GM21529 (cell line): ENCODE measurements at regions not wholly inside any gene's neighbourhood (a gene's known extent, or its start where the extent isn't known, plus 50 kb on each side); places are given as distances from the start of the nearest gene placed in this dataset.

ENCODE experiments used
- ATAC-seq: cut with Tn5 transposase; IDR thresholded peaks from one replicate; pipeline ENCODE4 v1.9.1; 2021; ENCODE audit not compliant: unreplicated experiment

GRCh38 chr1:34270181-34270580, 93.5 kb downstream of the C1orf94 start:
- no peak for ATAC-seq

DNA sequence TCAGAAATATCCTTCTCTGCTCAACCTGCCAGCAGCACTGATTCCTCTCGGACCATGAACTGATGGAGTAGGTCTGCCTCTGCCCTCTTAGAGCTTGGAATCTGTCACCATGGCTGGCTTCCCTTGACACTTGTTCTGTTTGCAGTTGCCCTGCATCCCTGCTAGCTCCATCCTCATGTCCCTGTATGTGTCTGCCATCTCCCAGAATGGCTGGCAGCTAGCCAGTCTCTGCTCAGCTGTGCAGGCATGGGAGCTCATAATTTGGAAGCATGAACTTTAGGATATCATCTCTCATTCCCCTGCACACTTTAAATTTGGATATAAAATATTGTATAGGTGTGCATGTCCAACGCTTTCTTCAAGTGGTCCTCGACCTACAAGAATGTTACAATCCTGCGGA, 95.4 kb downstream of the C1orf94 start:
- ATAC-seq: no peak

DNA sequence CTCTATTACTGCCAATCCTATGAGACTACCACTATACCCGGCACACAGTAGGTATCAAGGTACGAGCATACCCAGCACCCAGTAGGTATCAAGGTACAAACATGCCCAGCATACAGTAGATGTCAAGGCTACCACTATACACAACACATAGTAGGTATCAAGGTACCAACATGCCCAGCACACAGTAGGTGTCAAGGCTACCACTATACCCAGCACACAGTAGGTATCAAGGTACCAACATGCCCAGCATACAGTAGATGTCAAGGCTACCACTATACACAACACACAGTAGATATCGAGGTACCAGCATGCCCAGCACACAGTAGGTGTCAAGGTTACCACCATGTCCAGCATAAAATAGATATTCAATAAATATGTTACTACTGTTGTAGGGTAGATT, 98.4 kb downstream of the C1orf94 start:
- no peak for ATAC-seq

DNA sequence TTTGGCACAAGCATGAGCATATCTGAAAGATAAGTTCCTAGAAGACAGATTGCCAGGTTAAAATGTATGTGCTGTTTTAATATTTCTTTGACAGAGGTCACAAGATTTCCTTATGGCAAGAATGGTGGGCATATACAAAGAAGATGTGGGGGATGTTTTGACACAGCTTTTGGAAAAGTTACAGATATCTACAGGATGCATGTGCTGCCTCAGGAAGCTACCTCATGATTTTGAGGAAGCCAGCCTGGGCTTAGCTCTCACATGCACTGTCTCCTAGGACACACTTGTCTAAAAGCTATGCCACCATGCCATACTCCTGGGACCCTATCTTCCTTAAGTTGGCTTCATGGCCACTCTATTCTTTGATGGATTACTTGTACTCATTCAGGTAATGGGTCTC, 99.9 kb downstream of the C1orf94 start:
- ATAC-seq: no peak

DNA sequence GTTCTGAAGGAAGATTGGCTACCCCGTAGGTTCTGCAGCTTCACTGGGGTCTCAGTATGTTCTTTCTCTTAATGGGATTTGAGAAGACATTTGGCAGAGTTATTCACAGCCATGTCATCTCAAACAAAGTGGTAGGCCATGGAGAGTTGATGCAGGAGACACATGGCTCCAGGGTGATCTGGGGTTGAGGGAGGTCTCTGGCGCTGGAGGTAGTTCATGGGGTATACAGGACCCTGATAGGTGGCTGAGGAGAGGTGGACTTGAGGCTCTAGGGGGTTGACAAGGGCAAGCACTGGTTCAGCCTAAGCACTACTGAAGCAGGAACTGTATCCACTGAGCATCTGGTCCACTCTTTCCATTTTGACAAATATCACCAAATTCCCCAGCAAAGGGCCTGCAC, 100.4 kb downstream of the C1orf94 start:
- ATAC-seq: no peak

DNA sequence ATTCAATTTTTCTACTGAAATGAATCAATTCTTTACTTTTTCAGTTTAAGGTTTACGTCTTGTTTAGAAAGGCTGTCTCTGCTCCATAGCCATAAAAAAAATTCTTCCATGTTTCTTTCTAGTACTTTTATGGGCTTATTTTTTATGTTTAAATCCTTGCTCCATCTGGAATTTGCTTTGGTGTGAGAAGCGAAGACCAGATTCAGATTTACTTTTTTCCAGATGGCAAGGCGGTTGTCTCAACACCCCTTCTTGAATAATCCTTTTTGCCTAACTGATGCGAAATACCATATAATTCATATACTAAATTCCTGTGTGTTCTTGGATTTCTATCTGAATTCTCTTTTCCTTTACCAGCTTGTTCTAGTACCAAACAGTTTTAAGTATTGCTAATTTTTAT, 101.5 kb downstream of the C1orf94 start:
- no peak for ATAC-seq

DNA sequence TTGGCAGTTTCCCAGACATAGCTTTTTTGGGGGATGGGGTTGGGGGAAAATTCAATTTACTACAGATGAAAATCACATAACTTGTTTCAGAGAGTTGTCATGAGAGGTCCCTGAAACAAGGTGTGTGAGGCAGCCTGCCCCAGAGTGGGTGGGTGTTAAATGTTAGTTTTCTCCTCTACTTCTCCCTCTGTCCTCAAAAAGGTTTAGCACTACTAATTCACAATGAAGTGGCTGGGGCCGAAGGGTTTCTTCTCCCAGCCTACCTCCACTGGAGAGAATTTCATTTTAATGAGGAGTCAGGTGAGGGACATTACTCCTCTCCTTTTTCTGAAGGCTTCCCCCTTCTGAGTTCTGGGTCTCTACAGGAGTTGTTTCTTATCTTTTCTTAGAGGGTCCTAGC, 103.3 kb downstream of the C1orf94 start:
- no peak for ATAC-seq

DNA sequence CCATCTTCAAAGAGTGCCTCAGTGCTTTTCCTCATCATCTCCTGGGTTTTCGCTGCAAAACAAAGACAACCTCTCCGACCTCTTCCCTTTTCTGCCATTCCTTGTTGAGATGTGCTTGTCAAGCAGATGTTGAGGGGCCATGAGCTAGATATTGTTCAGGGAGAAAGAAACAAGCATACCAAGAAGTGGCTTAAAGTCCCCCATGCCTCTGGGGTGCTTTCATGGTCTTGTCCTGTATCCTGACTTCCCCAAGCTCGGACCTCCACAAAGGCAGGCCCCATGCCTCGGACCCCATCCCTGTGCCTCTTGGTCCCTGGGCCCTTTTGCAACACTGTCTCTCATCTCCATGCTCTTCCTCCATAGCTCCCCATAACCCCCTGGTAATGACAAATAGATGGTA, 103.8 kb downstream of the C1orf94 start:
- no peak for ATAC-seq

DNA sequence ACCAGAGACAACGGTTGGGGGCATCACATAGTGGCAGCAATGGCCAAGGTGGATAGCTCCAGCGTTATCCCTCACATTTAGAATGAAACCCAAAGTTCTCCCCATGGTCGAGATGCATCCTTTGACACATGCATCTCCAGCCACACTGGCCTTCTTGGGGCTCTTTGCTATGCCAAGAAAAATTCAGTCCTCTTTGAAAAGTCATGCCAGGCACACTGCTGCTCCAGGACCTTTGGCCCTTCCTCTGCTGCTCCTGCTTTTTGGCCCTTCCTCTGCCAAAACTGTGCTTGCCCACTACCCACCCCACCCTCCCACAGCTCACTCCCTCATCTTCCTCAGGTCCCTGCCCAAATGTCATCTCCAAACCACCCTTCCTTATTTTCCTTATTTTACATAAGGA, 106.4 kb downstream of the C1orf94 start:
- ATAC-seq: no peak

DNA sequence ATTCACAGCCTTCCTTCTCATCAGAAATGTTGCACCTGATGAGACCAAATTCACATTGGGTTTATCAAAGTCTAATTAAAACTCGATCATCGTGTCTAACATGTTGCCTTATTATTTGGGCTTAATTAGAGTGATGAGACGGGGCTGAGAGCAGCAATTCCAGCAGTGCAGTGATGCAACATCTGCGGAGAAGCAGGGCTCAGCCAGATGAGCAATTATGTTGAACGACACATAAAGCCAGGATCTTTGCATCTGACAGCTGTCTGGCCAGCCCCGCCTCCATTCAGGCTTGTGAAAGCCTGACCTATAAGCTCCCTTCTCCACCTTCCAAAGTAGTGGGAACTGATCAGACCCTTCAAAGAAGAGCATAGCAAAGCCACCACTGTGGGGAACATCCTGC, 109.8 kb downstream of the C1orf94 start:
- ATAC-seq: no peak

DNA sequence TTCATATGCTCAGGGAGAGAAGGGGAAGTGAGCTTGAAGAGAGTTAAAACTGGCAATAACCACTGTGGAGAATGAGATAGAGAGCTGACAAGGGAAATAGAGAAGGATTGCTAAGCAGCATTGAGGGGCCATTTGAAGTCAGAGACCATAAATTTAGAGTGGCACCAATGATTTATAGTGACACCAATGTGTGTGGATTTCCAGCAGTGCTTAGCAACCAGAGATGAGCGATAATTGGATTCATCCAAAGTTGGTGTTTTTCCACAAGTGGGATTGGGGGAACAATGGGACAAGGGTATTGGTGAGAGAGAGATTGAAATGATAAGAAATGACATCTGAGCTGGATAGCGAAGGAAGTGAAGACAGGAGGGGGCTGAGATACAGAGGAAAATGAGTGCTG, 114.1 kb downstream of the C1orf94 start:
- ATAC-seq: no peak

GRCh38 chr1:34292472-34292871, 115.8 kb downstream of the C1orf94 start:
- no peak for ATAC-seq

DNA sequence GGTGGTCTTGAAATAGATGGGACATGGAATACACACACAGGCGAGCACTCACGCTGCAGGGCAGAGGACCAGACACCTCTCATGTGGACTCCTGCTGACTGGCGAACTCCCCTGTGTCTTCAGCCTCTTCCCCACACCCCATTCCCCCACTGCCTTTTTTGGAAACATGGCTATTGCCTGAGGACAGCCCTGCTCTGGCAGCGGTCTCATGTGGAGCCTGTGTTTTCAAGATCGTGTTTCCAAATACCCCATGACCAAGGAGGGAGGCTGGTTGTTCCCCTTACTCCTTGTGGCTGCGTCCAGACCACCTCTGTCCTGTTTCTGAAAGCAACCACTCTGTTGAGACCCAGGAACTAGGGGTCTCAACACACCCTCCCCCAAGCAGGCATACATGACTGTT, 119.4 kb downstream of the C1orf94 start:
- ATAC-seq: no peak

DNA sequence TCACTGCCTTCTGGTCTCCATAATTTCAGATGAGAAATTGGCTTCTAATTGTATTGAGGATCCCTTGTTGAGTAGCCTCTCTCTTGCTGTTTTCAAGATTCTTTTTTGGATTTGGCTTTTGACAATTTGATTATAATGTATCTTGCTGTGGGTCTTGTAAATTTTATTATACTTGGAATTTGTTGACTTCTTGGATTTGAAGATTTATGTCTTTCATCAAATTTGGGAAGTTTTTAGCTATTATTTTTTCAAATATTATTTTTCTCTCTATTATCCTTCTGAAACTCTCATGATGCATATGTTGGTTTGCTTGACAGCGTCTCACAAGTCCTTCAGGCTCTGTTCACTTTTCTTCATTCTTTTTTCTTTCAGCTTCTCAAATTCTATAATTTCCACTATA, 126.1 kb downstream of the C1orf94 start:
- ATAC-seq: no peak

DNA sequence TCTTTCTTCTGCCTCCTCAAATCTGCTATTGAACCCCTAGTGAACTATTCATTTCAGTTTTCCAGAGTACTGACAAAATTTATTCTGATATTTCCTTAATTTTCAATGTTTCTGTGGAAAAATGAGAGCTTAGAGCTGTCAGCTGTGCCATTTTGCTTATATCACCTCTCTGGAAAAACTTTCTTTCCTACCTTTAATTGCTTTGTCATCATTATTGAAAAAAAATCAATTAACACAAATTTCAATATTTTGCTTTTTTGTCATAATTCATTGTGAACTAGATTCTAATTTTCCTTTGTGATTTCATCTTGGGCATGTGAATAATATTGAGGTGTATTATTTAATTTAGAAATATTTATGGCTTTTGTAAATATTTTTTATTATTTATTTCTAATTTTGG, 126.5 kb downstream of the C1orf94 start:
- ATAC-seq: no peak

- no peak for ATAC-seq
Observed at GRCh38 chr1:34306568-34306967, 129.9 kb downstream of the C1orf94 start.

DNA sequence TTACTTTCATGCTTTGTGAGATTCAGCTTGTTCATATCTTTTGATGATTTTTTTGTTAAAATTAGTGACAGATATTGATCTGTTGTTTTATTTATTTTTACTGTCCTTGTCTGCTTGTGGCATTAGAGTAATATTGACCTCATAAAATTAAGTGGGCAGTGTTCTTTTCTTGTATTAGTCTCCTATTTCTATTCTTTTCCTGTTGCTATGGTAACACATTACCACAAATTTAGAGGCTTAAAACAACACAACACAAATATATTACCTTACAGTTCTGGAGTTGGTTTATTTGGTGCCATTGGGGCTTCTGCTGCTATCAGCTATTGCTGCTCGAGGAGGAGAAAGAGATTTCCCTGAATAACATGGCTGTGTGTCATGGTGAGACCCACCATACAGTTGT, 135.7 kb downstream of the C1orf94 start:
- no peak for ATAC-seq

GRCh38 chr1:34315974-34316373, 139.3 kb downstream of the C1orf94 start:
- no peak for ATAC-seq

DNA sequence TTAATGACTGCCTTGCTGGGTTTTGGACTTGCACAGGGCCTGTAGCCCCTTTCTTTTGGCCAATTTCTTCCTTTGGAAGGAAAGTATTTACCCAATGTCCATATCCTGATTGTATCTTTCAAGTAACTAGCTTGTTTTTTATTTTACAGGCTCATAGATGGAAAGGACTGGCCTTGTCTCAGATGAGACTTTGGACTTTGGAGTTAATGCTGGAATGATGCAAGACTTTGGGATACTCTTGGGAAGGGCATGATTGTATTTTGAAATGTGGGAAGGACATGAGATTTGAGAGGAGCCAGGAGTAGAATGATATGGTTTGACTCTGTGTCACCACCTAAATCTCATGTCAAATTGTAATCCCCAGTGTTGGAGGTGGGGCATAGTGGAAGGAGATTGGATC, 140.1 kb downstream of the C1orf94 start:
- no peak for ATAC-seq

- ATAC-seq: no peak
Observed at GRCh38 chr1:34319218-34319617, 142.5 kb downstream of the C1orf94 start.

- no peak for ATAC-seq
Observed at GRCh38 chr1:34320053-34320669, 143.5 kb downstream of the C1orf94 start.

DNA sequence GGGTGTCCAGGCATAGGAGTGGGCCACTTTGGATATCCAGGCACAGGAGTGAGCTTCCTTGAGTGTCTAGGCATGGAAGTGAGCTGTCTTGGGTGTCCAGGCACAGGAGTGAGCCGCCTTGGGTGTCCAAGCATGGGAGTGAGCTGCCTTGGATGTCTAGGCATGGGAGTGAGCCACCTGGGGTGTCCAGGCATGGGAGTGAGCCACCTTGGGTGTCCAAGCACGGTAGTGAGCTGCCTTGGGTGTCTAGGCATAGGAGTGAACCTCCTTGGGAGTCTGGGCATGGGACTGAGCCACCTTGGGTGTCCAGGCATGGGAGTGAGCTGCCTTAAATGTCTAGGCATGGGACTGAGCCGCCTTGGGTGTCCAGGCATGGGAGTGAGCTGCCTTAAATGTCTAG, 146.3 kb downstream of the C1orf94 start:
- ATAC-seq: no peak

GRCh38 chr1:34324879-34325440, 148.3 kb downstream of the C1orf94 start:
- no peak for ATAC-seq
